SK-N-MC (cell line): ENCODE measurements at regions not wholly inside any gene's neighbourhood (a gene's known extent, or its start where the extent isn't known, plus 50 kb on each side); places are given as distances from the start of the nearest gene placed in this dataset.

ENCODE experiments used
- DNase-seq: peaks from one replicate; pipeline ENCODE4 v3.0.0-alpha.2; 2011; ENCODE audit warnings: low read depth, low spot score
- H3K27ac ChIP-seq: fragments of 200-600 bp; sonication (generic); 2 replicates; pipeline ENCODE4 v1.5.1; 2016; ENCODE audit warnings: mixed run types
- H3K36me3 ChIP-seq: fragments of 200-600 bp; sonication (generic); 2 replicates; pipeline ENCODE4 v1.6.1; 2017; ENCODE audit warnings: antibody characterized with exemption, low read length, mixed read lengths; ENCODE audit not compliant: insufficient read depth
- H3K4me3 ChIP-seq: fragments of 200-600 bp; sonication (generic); 2 replicates; pipeline ENCODE4 v1.5.1; 2016
- H3K9ac ChIP-seq: fragments of 200-600 bp; sonication (generic); 2 replicates; pipeline ENCODE4 v1.8.0; 2017; ENCODE audit warnings: mixed run types, mixed read lengths; ENCODE audit not compliant: insufficient read length
- H3K9me3 ChIP-seq: fragments of 200-600 bp; sonication (generic); 2 replicates; pipeline ENCODE4 v1.6.1; 2017; ENCODE audit warnings: low read depth, mild to moderate bottlenecking, antibody characterized with exemption, low read length, moderate library complexity, mixed read lengths
- EZH2 ChIP-seq: fragments of 200-600 bp; sonication (generic); IDR thresholded peaks from one replicate; pipeline ENCODE4 v1.6.1; 2017; ENCODE audit warnings: antibody characterized with exemption
- FOXP2 ChIP-seq: optimal IDR thresholded peaks from 2 replicates; pipeline ENCODE3; 2011; ENCODE audit warnings: mild to moderate bottlenecking, moderate library complexity; ENCODE audit not compliant: insufficient read depth; ENCODE audit errors: extremely low read length, control extremely low read depth
- POLR2AphosphoS5 ChIP-seq: IDR thresholded peaks from 2 replicates; pipeline ENCODE4 v1.6.1; 2012; ENCODE audit warnings: mild to moderate bottlenecking, low read depth, low read length, borderline replicate concordance

GRCh38 chr2:240211598-240212424 lies 71.4 kb upstream of the OTOS start:
- H3K9ac ChIP-seq, result no peak overlapping the region
- no peaks in the 10 kb centered on the region for H3K9me3 ChIP-seq
- TF ChIP-seq EZH2 (no peak), POLR2AphosphoS5 (no peak), FOXP2 (no peak)
- no peak for DNase-seq
- no peaks in the 10 kb centered on the region for H3K36me3 ChIP-seq
- H3K4me3 ChIP-seq, result no peak overlapping the region
- no peak overlapping the region for H3K27ac ChIP-seq

- no peak overlapping the region for H3K27ac ChIP-seq
Measured at GRCh38 chr2:240212425-240213225, 72.2 kb upstream of the OTOS start.

GRCh38 chr2:240213226-240213475 lies 72.7 kb upstream of the OTOS start:
- no peaks in the 10 kb centered on the region for H3K9me3 ChIP-seq
- no peak for DNase-seq
- H3K9ac ChIP-seq, result no peak overlapping the region
- H3K4me3 ChIP-seq, result no peak overlapping the region
- TF ChIP-seq EZH2, result no peak
- no peak for TF ChIP-seq FOXP2
- no peak for TF ChIP-seq POLR2AphosphoS5
- H3K36me3 ChIP-seq, result no peaks in the 10 kb centered on the region
- H3K27ac ChIP-seq, result no peak overlapping the region

More at GRCh38 chr2:240212425-240213225, 72.2 kb upstream of the OTOS start:
- Histone ChIP-seq H3K9me3 (no peaks in the 10 kb centered on the region), H3K36me3 (no peaks in the 10 kb centered on the region), H3K9ac (no peak overlapping the region), H3K4me3 (no peak overlapping the region)
- no peak for DNase-seq
- TF ChIP-seq EZH2, result no peak
- TF ChIP-seq FOXP2, result no peak
- TF ChIP-seq POLR2AphosphoS5, result no peak

GRCh38 chr2:240213476-240214421 lies 73.3 kb upstream of the OTOS start:
- no peak for DNase-seq
- no peak overlapping the region for H3K9ac ChIP-seq

GRCh38 chr2:240214790-240215675 lies 74.6 kb upstream of the OTOS start:
- DNase-seq, result no peak
- Histone ChIP-seq H3K9me3 (no peaks in the 10 kb centered on the region), H3K36me3 (no peaks in the 10 kb centered on the region), H3K27ac (no peak overlapping the region), H3K4me3 (no peak overlapping the region), H3K9ac (no peak overlapping the region)
- TF ChIP-seq EZH2 (no peak), FOXP2 (no peak), POLR2AphosphoS5 (no peak)

More at GRCh38 chr2:240213476-240214421, 73.3 kb upstream of the OTOS start:
- Histone ChIP-seq H3K27ac (no peak overlapping the region), H3K9me3 (no peaks in the 10 kb centered on the region), H3K4me3 (no peak overlapping the region), H3K36me3 (no peaks in the 10 kb centered on the region)
- TF ChIP-seq POLR2AphosphoS5, result no peak
- no peak for TF ChIP-seq FOXP2
- no peak for TF ChIP-seq EZH2

GRCh38 chr2:240215676-240216051 lies 75.2 kb upstream of the OTOS start:
- DNase-seq, result no peak
- Histone ChIP-seq H3K36me3 (no peaks in the 10 kb centered on the region), H3K4me3 (no peak overlapping the region), H3K9me3 (no peaks in the 10 kb centered on the region), H3K27ac (no peak overlapping the region), H3K9ac (no peak overlapping the region)
- no peak for TF ChIP-seq EZH2
- no peak for TF ChIP-seq POLR2AphosphoS5
- no peak for TF ChIP-seq FOXP2

GRCh38 chr2:240216167-240216566 lies 75.7 kb upstream of the OTOS start:
- H3K27ac ChIP-seq, result no peak overlapping the region
- no peak for TF ChIP-seq EZH2
- no peak for TF ChIP-seq FOXP2
- TF ChIP-seq POLR2AphosphoS5, result no peak
- no peak overlapping the region for H3K9ac ChIP-seq
- H3K9me3 ChIP-seq, result no peaks in the 10 kb centered on the region
- H3K36me3 ChIP-seq, result no peaks in the 10 kb centered on the region
- DNase-seq, result no peak
- H3K4me3 ChIP-seq, result no peak overlapping the region
